ENCODE measurements at regions not wholly inside any gene's neighbourhood (a gene's known extent, or its start where the extent isn't known, plus 50 kb on each side); places are given as distances from the start of the nearest gene placed in this dataset.
"Not testable (repeated sequence)": the region's sequence is repeated elsewhere in the genome, so short reads cannot be mapped to it uniquely, and the experiment has no call there.

GRCh38 chr22:22380098-22381030 lies 128.2 kb downstream of the ZNF280B start:
- peak in 1 of 2 donors; percentile 41 for ATAC-seq
- Histone ChIP-seq H3K27me3 (ENCODE audit: low read depth) (peaks cover 25% of the 10 kb centered on the region), H3K9me3 (no peaks in the 10 kb centered on the region), H3K4me1 (no peaks in the 10 kb centered on the region), H3K4me3 (no peak overlapping the region), H3K36me3 (no peaks in the 10 kb centered on the region), H3K27ac (no peak overlapping the region)
- no peak for DNase-seq
- TF ChIP-seq CTCF (IDR thresholded peaks at IDR 0.05): no peak
- intact Hi-C loops (cut with DNase I): no loop called here

DNA sequence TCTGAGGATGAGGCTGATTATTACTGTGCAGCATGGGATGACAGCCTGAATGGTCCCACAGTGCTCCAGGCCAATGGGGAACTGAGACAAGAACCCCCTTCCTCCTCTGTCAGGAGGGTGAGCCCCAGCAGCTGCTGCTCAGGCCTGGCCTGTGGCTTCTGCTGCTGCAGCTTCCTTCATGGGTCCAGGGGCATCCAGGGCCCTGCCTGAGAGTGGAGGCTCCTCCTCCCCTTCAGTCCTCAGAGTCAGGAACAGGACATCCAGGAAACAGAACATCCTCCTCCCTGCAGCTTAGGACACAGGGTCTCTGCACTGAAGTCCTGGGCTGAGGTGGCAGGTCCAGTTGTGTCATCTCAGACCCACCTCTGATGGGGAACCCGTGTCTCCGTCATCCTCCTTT lies 127.2 kb downstream of the ZNF280B start:
- DNase-seq; H3K9me3 ChIP-seq; H3K36me3 ChIP-seq; intact Hi-C loops (cut with DNase I); H3K4me3 ChIP-seq; H3K27ac ChIP-seq; H3K4me1 ChIP-seq: not testable (repeated sequence)
- peaks cover 17% of the 10 kb centered on the region for H3K27me3 ChIP-seq (ENCODE audit: low read depth)
- ATAC-seq: peak in 1 of 2 donors; percentile 17

- Histone ChIP-seq H3K27me3 (ENCODE audit: low read depth) (peaks cover 14% of the 10 kb centered on the region), H3K4me1 (no peaks in the 10 kb centered on the region), H3K9me3 (no peaks in the 10 kb centered on the region), H3K36me3 (no peaks in the 10 kb centered on the region), H3K27ac (no peak overlapping the region), H3K4me3 (no peak overlapping the region)
- DNase-seq (no peak), ATAC-seq (no peak)
- TF ChIP-seq CTCF (IDR thresholded peaks at IDR 0.05): no peak
- intact Hi-C loops (cut with DNase I): no loop called here
Measured at GRCh38 chr22:22384267-22384666, 124.3 kb downstream of the ZNF280B start.

- ATAC-seq (no peak), DNase-seq (no peak)
- no peaks in the 10 kb centered on the region for H3K4me1 ChIP-seq
- no peak overlapping the region for H3K27ac ChIP-seq
- H3K4me3 ChIP-seq: no peak overlapping the region
- no peak for TF ChIP-seq CTCF (IDR thresholded peaks at IDR 0.05)
- intact Hi-C loops (cut with DNase I): no loop called here
- H3K9me3 ChIP-seq: no peaks in the 10 kb centered on the region
- no peaks in the 10 kb centered on the region for H3K36me3 ChIP-seq
- peaks cover 14% of the 10 kb centered on the region for H3K27me3 ChIP-seq (ENCODE audit: low read depth)
Measured at GRCh38 chr22:22384668-22385244, 123.8 kb downstream of the ZNF280B start.

- no peaks in the 10 kb centered on the region for H3K4me1 ChIP-seq
- TF ChIP-seq CTCF (IDR thresholded peaks at IDR 0.05): no peak
- intact Hi-C loops (cut with DNase I): no loop called here
- H3K36me3 ChIP-seq: no peaks in the 10 kb centered on the region
- H3K27me3 ChIP-seq (ENCODE audit: low read depth): peaks cover 18% of the 10 kb centered on the region
- H3K4me3 ChIP-seq: no peak overlapping the region
- ATAC-seq (no peak), DNase-seq (no peak)
- H3K9me3 ChIP-seq: no peaks in the 10 kb centered on the region
- H3K27ac ChIP-seq: no peak overlapping the region
Measured at GRCh38 chr22:22386602-22387385, 121.7 kb downstream of the ZNF280B start.

Measured in lower lobe of right lung (tissue), 2 donors.